ENCODE measurements at regions not wholly inside any gene's neighbourhood (a gene's known extent, or its start where the extent isn't known, plus 50 kb on each side); places are given as distances from the start of the nearest gene placed in this dataset.

GRCh38 chr5:124365361-124365801 is 381.1 kb downstream of the ZNF608 start:
- no peak for TF ChIP-seq SIN3A (IDR thresholded peaks at IDR 0.05; ENCODE audit: borderline replicate concordance, insufficient read depth, low read length)
- no peak for TF ChIP-seq REST (IDR thresholded peaks at IDR 0.05; ENCODE audit: insufficient read depth in 1 of 2, low read depth in 2 of 2, low read length in 2 of 2)
- TF ChIP-seq TAF1 (IDR thresholded peaks at IDR 0.05; ENCODE audit: borderline replicate concordance, insufficient read depth, low read length): no peak
- TF ChIP-seq POLR2AphosphoS5 (IDR thresholded peaks at IDR 0.05; ENCODE audit: low read depth, low read length): no peak
- TF ChIP-seq FOXP2 (optimal IDR thresholded peaks at IDR 0.05; ENCODE audit: borderline replicate concordance, extremely low read depth, extremely low read length, insufficient read depth): no peak

GRCh38 chr5:124355928-124356327 is 390.5 kb downstream of the ZNF608 start:
- TF ChIP-seq POLR2AphosphoS5 (IDR thresholded peaks at IDR 0.05; ENCODE audit: low read depth, low read length) (no peak), TAF1 (IDR thresholded peaks at IDR 0.05; ENCODE audit: borderline replicate concordance, insufficient read depth, low read length) (no peak), FOXP2 (optimal IDR thresholded peaks at IDR 0.05; ENCODE audit: borderline replicate concordance, extremely low read depth, extremely low read length, insufficient read depth) (no peak), SIN3A (IDR thresholded peaks at IDR 0.05; ENCODE audit: borderline replicate concordance, insufficient read depth, low read length) (no peak), REST (IDR thresholded peaks at IDR 0.05; ENCODE audit: insufficient read depth in 1 of 2, low read depth in 2 of 2, low read length in 2 of 2) (no peak)

GRCh38 chr5:124353016-124353415 is 393.4 kb downstream of the ZNF608 start:
- TF ChIP-seq SIN3A (IDR thresholded peaks at IDR 0.05; ENCODE audit: borderline replicate concordance, insufficient read depth, low read length) (no peak), REST (IDR thresholded peaks at IDR 0.05; ENCODE audit: insufficient read depth in 1 of 2, low read depth in 2 of 2, low read length in 2 of 2) (no peak), POLR2AphosphoS5 (IDR thresholded peaks at IDR 0.05; ENCODE audit: low read depth, low read length) (no peak), TAF1 (IDR thresholded peaks at IDR 0.05; ENCODE audit: borderline replicate concordance, insufficient read depth, low read length) (no peak), FOXP2 (optimal IDR thresholded peaks at IDR 0.05; ENCODE audit: borderline replicate concordance, extremely low read depth, extremely low read length, insufficient read depth) (no peak)

GRCh38 chr5:124352312-124352711 is 394.1 kb downstream of the ZNF608 start:
- TF ChIP-seq REST (IDR thresholded peaks at IDR 0.05; ENCODE audit: insufficient read depth in 1 of 2, low read depth in 2 of 2, low read length in 2 of 2): no peak
- no peak for TF ChIP-seq FOXP2 (optimal IDR thresholded peaks at IDR 0.05; ENCODE audit: borderline replicate concordance, extremely low read depth, extremely low read length, insufficient read depth)
- TF ChIP-seq POLR2AphosphoS5 (IDR thresholded peaks at IDR 0.05; ENCODE audit: low read depth, low read length): no peak
- no peak for TF ChIP-seq SIN3A (IDR thresholded peaks at IDR 0.05; ENCODE audit: borderline replicate concordance, insufficient read depth, low read length)
- no peak for TF ChIP-seq TAF1 (IDR thresholded peaks at IDR 0.05; ENCODE audit: borderline replicate concordance, insufficient read depth, low read length)

- TF ChIP-seq SIN3A (IDR thresholded peaks at IDR 0.05; ENCODE audit: borderline replicate concordance, insufficient read depth, low read length): no peak
- no peak for TF ChIP-seq FOXP2 (optimal IDR thresholded peaks at IDR 0.05; ENCODE audit: borderline replicate concordance, extremely low read depth, extremely low read length, insufficient read depth)
- TF ChIP-seq REST (IDR thresholded peaks at IDR 0.05; ENCODE audit: insufficient read depth in 1 of 2, low read depth in 2 of 2, low read length in 2 of 2): no peak
- no peak for TF ChIP-seq POLR2AphosphoS5 (IDR thresholded peaks at IDR 0.05; ENCODE audit: low read depth, low read length)
- TF ChIP-seq TAF1 (IDR thresholded peaks at IDR 0.05; ENCODE audit: borderline replicate concordance, insufficient read depth, low read length): no peak
Observed at GRCh38 chr5:124349931-124350330, 396.5 kb downstream of the ZNF608 start.
